HG03064 (cell line): ENCODE measurements at regions not wholly inside any gene's neighbourhood (a gene's known extent, or its start where the extent isn't known, plus 50 kb on each side); places are given as distances from the start of the nearest gene placed in this dataset.
"Not testable (repeated sequence)": the region's sequence is repeated elsewhere in the genome, so short reads cannot be mapped to it uniquely, and the experiment has no call there.

Source experiments
- ATAC-seq: cut with Tn5 transposase; IDR thresholded peaks from one replicate; pipeline ENCODE4 v1.9.1; 2021; ENCODE audit warnings: low read depth; ENCODE audit not compliant: unreplicated experiment

DNA sequence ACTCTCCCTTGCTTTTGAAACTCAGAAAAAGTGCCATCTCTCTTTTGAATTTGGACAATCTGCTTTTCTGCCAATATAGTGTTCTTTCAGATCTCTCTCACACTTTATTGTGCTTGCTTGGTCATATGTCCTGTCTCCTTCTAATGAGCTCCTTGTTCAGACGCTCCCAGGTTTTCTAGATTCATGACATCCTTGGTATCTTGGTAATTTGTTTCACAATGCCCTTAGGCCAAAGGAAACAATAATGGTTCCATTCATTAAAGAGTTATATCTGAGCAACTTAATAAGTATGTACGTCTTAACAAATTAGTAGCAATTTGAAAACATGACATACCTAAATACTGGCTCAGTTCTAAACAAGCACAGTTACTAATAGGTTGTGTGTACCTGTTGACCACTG is 293.4 kb upstream of the SPTLC3 start:
- ATAC-seq: no peak

DNA sequence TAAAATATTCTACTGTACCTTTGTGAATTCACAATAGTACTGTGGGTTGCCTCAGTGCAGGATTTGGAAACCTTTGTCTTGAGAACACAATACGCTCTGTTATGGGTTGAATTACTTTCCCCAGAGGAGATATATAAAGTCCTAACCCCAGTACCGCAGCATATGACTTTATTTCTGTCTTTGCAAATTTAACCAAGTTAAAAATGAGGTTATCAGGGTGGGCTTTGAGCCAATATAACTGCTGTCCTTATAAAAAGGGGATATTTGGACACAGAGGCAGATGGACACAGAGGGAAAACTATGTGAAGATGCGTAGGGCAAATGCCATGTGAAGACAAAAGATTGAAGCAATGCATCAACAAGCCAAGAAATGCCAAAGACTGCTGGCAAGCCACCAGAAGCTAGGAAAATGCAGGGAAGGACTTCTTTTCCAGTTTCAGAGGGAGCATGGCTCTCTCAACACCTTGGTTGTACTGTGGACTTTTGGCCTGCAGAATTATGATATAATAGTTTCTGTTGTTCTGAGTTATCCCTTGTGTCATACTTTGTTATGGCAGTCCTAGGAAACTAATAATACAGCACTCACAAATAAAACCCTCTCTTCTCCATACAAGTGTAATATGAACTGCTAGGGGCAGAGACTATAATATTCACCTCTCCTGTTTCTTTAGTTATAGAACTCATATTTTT is 292.6 kb upstream of the SPTLC3 start:
- no peak for ATAC-seq

DNA sequence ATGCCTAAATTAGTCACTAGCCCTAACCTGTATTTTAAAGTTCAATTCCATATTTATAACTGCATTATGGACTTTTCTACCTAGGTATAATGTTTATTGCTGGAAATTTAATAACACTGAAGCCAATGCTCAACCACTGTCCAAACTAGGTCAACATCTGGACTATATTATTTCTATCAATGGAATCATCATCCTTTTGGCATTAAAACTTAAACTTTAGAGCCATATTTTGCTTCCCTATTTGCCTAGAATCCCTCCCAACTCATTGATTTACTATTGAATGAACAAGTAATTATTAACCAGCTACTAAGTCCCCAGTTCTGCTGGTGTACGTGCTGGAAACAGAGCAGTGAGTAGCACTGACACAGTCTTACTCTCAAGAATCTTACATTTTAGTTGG is 291.7 kb upstream of the SPTLC3 start:
- ATAC-seq: no peak

DNA sequence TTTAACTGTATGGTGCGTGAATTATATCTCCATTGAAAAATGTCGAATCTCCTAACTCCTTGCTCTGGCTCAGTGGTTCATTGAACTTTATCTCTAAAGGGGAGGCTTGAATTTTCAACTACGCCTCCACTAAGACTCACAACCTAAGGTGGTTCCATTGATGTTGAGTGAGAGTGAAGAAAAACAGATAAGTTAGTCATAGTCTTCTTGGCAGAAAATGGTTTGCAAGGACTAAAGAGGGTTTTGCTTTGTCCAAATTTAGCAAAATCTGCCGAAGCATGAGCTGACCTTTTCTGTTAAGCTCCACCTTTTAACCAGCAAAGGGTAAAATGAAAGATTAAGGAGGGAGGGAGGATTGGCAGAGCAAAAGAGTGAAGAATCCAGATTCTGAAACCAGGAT is 290.2 kb upstream of the SPTLC3 start:
- no peak for ATAC-seq

DNA sequence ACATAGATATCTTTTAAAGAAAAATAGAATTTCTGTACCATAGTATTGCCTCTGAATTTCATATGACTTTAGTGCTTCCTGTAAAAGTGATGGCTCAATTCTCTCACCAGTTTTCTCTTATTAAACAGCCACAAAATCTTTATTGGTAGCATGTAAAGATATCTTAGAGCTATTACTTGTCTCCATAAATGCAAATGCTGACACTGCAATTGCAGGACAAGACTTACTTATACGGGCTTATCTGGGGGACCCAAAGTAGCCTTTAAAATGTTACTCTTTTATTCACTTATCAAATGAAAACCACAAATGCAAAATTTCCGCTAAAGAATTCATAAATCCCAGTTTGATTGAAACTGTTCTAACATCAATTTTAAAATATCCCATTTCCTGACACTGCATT is 287.1 kb upstream of the SPTLC3 start:
- no peak for ATAC-seq

DNA sequence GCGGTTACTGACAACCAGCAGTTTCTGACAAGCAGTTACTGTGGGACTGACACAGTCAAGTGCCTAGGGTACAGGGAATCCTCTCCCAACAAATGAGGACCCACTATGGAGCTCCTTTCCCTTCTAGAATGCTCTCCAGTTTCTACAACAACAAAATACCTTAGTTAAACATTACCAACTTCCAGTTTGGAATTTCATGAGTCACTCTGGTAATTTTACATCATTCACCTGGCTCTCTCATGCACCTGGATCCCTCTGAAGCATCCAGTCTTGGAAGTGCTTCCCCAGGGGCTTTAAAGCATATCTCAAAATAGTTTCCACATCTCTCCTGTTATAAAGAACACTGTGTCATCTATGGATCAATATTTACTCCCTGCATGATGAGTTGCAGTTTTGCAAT is 286.7 kb upstream of the SPTLC3 start:
- ATAC-seq: no peak

DNA sequence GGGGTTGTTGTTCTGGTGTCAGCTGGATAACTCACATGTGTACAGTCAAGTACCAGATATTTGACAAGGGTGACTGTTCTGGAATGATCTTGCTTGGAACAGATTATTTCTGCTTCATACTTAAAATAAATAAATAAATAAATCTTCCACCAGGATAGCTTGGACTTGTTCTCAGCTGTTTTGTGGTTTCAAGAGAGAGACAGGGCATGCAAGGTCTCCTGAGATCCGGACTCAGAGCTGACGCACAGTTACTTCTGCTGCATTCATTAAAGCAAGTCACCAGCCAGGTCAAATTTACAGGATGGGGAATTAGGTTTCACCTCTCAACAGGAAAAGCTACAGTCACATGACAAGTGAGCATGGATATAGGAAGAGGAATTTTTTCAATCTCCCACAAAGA is 285.0 kb upstream of the SPTLC3 start:
- ATAC-seq: no peak

DNA sequence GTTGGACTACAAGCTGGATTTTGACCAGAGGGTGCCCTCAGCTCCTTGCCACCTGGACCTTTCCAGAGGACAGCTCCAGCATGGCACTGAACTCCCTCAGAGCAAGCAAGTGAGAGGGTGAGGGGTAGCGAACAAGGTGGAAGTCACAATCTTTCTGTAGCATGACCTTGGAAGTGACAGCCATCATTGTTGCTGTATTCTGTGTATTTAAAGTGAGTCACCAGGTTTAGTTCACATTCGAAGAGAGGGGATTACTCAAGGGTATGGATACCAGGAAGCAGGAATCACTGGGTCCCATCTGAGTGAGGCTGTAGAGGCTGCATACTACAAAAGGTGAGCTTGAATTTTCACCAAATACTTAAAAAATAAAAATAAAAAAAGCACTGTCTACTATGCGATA is 280.0 kb upstream of the SPTLC3 start:
- no peak for ATAC-seq

DNA sequence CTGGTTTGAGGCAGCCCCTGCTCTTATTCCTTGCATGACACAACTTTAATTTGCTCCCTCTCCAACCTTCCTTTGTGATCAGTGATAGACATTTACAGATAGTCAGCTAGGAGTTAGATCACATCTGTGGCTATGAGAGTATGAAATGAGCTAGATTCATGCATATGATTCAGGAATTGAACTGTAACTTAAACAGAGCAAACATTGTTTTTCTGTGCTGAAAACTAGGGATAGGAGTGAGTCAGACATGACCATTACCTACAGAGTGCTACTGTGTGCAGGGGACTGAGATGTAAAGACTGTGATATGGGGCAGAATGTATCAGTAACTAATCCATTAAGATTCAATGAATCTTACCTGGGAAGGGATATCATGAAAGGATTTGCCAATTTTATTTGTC is 279.4 kb upstream of the SPTLC3 start:
- no peak for ATAC-seq

DNA sequence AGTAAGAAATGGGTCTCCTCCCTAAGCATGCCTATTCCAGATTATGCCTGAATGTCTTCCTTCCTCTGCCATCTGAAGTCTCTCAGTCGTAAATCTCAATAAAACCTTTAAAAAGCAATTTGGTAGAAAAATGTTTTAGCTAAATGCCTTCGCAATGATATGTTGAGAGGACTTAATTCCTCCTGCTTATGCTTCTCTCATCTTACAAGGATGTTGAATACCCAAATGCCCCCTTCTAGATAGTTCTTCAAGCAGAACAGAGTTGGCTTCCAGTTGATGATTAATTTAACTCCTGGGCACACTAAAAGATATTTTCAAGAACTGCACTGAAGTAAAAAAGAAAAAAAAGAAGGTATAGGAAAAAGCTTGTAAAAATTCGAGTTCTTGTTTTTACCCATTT is 275.0 kb upstream of the SPTLC3 start:
- no peak for ATAC-seq

DNA sequence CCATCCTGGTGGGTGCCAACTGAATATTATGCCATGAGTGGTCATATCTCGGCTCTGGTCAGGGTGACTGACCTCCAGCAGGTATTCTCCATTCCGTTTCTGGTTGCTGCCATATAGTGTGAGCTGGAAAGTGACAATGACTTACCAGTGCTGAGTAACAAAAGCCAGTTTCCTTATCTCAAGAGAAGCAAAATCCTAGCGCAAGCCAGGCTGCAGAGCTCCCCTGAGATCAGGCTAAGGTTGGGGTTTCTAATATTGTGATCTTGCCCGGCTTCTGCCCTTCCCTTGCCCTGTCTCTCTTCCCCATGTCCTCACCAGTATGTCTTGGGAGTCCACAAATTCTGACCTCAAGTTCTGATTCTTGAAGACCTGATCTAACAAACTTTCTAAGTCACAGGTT is 271.3 kb upstream of the SPTLC3 start:
- ATAC-seq: no peak

DNA sequence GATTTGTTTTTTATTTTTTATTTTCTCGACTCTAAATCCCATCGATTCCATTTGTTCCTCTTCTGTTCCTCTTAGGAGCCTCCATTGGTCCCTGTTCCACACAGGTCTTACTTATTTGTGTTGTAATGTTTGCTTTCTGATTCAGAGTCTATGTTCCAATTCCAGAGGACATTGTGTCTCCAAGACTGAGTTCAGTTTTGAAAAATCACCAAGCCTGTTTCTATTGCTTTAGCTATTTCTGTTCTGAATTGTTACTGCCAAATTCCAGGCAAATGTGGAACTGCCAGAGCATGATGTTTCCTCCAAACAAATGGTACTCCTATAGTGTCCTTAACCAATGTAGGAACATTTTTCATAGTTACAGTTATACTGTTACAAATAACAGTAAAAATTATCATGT is 270.9 kb upstream of the SPTLC3 start:
- ATAC-seq: no peak

DNA sequence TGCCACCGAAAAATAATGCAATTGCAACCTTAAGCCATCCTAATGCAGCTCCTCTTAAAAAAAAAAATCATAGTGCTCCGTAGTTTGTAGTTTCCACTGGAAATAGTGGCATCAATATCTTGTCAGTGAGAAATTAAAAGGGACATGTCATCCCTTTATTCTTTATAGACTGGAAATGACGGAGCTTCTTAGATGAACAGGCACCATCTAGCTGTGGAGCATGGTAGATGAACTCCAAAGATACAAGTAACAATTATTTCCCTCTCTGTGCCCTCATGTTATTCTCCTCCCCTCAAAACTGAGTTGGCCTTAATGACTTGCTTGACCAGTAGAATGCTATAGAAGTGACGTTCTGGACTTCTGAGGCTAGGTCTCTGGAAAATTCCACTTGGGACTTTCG is 268.1 kb upstream of the SPTLC3 start:
- ATAC-seq: no peak

DNA sequence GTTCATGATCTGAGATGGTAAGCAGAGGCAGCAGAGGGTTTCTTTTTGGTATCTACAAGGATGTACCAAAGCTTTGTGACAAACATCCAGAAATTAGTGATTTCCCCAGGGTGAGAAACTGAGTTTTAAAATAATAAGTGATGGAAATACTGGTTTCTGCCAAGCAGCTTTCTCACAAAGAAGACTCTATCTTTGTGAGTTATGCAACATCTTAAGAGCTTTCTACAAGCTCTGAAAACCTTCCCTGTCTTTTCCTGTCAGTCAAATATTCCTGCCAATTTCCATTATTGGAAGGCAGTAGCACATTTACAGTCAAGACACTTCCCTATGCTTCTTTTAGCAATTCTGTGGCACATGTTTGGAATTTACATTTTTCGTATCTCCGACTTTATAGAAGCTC is 264.7 kb upstream of the SPTLC3 start:
- ATAC-seq: no peak

DNA sequence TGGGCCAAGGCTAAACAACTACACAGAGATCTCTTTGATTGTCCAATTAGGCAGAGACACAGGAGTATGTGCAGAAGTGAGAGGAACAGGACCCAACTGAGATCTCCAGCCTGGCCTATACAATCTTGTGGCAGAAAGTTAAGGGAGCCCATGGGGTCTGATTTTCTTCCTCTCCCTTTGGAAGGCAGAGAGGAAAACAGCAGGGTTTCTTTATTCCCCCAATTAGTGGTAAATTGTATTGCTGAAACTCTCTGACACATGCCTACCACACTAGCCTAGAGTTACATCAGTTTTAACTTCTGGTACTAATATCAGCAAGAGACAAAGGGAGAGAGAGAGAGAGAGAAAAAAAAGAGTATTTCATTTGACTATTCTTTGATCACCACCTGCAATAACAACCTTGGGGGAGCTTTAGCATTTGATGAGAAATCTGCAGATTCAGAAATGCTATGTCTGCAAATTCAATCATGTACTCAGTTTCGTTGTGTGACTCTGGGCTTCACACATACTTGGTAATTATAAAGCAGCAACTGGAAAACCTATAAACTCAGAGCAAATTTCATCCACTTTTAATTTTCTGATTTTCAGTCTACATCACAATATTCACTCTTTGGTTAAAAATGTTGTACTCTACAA is 260.3 kb upstream of the SPTLC3 start:
- no peak for ATAC-seq

DNA sequence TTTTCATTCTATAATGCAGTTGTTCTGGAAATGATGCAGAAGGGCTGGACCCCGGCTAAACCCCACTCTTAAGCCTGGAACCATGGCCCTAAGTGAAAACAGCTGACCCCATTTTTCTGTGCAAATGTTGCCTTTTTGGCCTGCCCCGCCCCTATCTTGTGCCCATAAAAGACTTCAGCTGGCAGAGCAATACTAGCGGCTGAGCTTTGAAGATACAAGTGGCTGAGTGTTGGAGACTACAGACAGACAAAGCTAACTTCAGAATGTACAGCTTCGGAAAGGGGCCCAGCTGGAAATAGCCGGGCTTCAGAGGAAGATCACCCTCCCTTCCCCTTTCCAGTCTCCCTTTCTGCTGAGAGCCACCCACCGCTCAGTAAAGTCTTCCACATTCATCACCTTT is 258.6 kb upstream of the SPTLC3 start:
- no peak for ATAC-seq

DNA sequence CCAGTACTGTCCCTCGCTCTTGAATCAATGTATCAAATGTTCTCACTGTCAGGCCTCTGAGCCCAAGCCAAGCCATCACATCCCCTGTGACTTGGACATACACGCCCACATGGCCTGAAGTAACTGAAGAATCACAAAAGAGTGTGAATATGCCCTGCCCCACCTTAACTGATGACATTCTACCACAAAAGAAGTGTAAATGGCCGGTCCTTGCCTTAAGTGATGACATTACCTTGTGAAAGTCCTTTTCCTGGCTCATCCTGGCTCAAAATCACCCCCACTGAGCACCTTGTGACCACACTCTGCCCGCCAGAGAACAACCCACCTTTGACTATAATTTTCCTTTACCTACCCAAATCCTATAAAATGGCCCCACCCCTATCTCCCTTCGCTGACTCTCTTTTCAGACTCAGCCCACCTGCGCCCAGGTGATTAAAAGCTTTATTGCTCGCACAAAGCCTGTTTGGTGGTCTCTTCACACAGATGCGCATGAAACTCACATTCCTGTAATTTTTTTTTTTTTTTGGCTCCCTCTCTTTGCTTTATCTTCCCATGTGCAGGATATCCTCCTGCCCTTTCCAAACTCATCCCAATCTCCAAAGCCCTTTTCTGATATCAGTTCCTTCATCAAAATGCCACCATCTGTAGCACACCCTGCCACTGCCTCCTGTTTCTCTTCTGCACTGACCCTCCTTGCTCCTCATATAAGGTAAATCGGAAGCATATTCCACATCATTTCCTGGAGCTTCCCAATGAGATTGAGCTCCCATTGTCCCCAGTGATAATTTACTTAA is 255.7 kb upstream of the SPTLC3 start:
- ATAC-seq: not testable (repeated sequence)

DNA sequence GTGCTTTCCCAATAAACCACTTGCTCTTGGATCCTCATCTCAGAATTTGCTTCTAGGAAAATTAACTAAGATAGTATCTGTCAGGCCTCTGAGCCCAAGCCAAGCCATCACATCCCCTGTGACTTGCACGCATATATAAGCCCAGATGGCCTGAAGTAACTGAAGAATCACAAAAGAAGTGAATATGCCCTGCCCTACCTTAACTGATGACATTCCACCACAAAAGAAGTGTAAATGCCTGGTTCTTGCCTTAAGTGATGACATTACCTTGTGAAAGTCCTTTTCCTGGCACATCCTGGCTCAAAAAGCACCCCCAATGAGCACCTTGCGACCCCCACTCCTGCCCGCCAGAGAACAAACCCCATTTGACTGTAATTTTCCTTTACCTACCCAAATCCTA is 255.0 kb upstream of the SPTLC3 start:
- ATAC-seq: not testable (repeated sequence)

DNA sequence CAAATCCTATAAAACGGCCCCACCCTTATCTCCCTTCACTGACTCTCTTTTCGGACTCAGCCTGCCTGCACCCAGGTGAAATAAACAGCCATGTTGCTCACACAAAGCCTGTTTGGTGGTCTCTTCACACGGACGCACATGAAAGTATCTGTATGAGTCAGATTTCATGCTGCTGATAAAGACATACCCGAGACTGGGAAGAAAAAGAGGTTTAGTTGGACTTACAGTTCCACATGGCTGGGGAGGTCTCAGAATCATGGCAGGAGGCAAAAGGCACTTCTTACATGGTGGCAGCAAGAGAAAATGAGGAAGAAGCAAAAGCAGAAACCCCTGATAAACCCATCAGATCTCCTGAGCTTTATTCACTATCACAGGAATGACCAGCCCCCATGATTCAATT is 249.3 kb upstream of the SPTLC3 start:
- ATAC-seq: not testable (repeated sequence)

DNA sequence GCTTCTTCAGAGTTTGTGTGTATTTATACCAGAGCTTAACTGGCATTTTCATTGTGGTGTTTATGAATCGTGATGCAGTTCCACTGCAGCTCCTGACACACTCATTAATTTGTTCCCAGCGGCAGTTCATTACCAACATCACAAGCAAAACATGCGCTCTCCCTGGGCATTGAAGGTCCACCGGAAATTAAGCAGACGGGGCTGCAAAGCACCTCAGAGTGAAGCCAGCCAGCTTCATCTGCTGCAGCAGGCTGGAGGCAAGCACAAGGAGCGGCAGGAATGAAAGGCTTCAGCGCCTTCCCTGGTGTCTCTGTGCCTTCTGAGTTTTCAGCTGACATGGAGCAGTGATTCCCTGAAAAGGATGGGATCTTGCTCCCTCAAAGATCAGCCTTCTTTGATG is 246.0 kb upstream of the SPTLC3 start:
- ATAC-seq: no peak

DNA sequence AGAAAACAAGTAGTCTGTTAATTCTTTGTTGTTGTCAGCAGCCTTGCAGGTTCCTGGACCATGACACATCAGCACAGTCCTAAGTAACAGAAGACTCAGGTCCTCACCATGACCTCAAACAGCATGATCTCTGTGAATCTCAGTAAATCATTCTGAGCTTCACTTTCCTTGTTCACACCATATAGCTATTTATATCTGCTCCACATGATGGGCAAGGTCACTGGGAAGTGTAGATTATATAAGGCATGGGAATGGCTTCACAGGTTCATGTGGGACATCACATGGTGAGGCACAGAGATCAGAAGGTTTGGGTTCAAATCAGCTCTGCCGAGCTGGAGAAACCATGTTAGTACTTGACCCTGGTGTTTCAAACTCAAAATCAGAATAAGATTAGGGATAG is 245.4 kb upstream of the SPTLC3 start:
- ATAC-seq: no peak

DNA sequence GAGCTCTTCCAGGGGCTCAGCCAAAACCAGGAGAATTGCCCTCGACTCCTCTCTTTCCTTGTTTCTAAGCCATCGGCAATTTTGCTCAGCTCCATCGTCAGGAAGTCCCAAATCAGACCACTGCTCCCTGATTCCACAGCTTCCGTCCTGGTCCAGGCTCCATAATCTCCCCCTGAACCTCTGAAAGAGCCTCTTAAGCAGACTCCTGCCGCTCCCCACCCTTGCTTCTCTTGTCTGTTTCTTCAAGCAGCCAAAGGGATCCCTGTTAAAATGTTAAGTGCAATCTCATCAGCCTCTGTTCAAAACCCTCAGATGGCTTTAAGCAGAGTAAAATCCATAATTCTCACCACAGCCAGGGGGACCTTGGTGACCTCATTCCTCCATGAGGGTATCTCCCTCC is 244.7 kb upstream of the SPTLC3 start:
- ATAC-seq: no peak
